ENCODE measurements at regions not wholly inside any gene's neighbourhood (a gene's known extent, or its start where the extent isn't known, plus 50 kb on each side); places are given as distances from the start of the nearest gene placed in this dataset.

DNA sequence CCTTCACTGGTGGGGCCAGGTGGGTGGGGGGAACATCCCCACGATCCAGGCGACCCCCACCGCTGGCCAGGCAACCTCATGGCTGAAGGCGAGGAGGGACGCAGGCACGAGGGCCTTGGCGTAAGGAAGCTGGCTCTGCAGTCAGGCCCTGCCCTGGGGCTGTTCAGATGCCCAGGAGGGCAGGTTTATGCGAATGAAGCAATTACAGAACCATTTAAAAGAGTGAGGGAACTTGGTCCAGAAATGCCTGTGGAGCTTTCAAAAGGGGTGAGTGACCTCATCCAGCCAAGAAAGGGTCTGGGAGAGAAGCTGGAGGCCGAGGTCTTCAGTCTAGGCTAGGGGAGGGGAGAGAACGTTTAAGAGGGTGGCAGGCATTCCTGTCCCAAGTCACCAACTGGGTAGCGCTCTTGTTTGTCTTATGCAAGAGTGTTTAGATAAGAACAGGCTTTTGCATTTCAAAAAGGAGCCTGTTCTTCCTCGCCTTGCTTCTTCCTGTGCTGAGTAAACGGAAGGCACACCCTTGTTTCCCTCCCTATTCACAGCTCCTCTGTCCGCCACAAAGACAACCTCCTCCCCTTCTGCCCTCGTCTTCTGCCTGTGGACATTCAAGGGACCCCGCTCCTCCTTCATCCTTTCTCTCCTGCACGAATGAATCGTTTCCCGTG is 183.5 kb upstream of the SDK2 start:
- Mint-ChIP-seq H3K4me3 (ENCODE audit: unreplicated experiment) (no peak overlapping the region), H3K36me3 (ENCODE audit: insufficient read depth, unreplicated experiment) (no peaks in the 10 kb centered on the region), H3K27ac (ENCODE audit: low read depth, unreplicated experiment) (no peak overlapping the region), H3K27me3 (ENCODE audit: insufficient read depth, unreplicated experiment) (peaks cover 14% of the 10 kb centered on the region), H3K9me3 (ENCODE audit: unreplicated experiment) (no peaks in the 10 kb centered on the region), H3K4me1 (ENCODE audit: insufficient read depth, unreplicated experiment) (peaks cover 13% of the 10 kb centered on the region)
- DNase-seq (ENCODE audit: unreplicated experiment): no peak
- intact Hi-C loops (cut with micrococcal nuclease): no loop called here
- TF ChIP-seq, protein P1, sequence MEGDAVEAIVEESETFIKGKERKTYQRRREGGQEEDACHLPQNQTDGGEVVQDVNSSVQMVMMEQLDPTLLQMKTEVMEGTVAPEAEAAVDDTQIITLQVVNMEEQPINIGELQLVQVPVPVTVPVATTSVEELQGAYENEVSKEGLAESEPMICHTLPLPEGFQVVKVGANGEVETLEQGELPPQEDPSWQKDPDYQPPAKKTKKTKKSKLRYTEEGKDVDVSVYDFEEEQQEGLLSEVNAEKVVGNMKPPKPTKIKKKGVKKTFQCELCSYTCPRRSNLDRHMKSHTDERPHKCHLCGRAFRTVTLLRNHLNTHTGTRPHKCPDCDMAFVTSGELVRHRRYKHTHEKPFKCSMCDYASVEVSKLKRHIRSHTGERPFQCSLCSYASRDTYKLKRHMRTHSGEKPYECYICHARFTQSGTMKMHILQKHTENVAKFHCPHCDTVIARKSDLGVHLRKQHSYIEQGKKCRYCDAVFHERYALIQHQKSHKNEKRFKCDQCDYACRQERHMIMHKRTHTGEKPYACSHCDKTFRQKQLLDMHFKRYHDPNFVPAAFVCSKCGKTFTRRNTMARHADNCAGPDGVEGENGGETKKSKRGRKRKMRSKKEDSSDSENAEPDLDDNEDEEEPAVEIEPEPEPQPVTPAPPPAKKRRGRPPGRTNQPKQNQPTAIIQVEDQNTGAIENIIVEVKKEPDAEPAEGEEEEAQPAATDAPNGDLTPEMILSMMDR (IDR thresholded peaks at IDR 0.05; ENCODE audit: unreplicated experiment): no peak
- CTCF ChIA-PET: interaction anchor here (0.7 kb wide), 1 partner anchor 15 kb away, joined by 4 read pairs; no protein-coding TSS in a partner anchor
- POLR2A ChIA-PET: no interaction called here
- no TSS peak for BruUV-seq (replicated peaks)

DNA sequence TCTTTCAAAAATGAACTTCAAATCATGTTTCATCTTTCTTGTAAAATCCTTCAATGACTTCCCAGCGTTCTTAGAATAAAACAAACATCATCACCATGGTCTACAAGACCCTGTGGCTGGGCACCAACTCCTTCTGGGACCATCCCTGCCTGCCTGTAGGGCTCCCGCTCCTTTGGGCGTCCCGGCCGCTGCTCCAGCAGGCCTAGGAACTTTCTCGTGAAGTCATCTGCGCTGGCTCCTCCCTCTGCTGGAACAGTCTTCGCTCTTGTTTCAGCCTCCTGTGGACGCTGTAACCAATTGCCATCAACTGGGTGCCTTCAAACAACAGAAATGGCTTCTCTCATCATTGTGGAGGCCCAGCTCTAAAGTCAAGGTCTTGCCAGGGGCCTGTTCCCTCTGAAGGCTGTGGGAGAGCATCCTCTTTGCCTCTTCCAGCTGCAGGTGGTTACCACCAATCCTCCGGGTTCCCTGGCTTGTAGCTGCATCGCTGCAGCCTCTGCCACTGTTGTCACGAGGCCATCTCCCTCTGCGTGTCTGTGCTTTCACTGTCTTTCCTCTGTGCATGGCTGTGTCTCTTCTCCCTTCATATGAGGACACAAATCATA is 185.5 kb upstream of the SDK2 start:
- Mint-ChIP-seq H3K27ac (ENCODE audit: low read depth, unreplicated experiment) (no peak overlapping the region), H3K36me3 (ENCODE audit: insufficient read depth, unreplicated experiment) (no peaks in the 10 kb centered on the region), H3K4me3 (ENCODE audit: unreplicated experiment) (no peak overlapping the region), H3K4me1 (ENCODE audit: insufficient read depth, unreplicated experiment) (peaks cover 13% of the 10 kb centered on the region), H3K27me3 (ENCODE audit: insufficient read depth, unreplicated experiment) (peaks cover 25% of the 10 kb centered on the region), H3K9me3 (ENCODE audit: unreplicated experiment) (no peaks in the 10 kb centered on the region)
- TF ChIP-seq, protein P1 (IDR thresholded peaks at IDR 0.05; ENCODE audit: unreplicated experiment): no peak
- CTCF ChIA-PET: interaction anchor here (0.5 to 0.6 kb wide), 2 partner anchors 167 to 332 kb away, joined by 3 read pairs; no protein-coding TSS in a partner anchor
- no TSS peak for BruUV-seq (replicated peaks)
- no peak for DNase-seq (ENCODE audit: unreplicated experiment)
- POLR2A ChIA-PET: no interaction called here
- intact Hi-C loops (cut with micrococcal nuclease): no loop called here

DNA sequence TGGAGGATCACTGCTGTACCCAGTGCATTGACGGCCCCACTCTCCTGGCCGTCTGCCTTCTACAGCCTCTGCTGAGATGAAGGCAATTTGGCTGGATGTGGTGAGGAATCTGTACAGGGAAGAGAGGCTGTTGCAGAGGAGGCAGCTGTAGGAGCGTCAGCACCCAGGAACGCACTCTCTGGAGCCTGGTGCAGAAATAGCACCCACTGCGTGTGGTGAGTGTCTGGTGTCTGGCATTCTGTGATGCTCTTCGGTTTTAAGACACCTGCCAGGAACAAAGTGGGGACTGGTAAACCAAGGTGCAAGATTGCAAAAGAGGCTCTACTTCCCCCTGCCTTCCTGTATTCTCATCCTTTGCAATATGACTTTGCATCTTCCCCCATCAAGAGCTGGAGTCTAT is 187.5 kb upstream of the SDK2 start:
- no peaks in the 10 kb centered on the region for H3K36me3 Mint-ChIP-seq (ENCODE audit: insufficient read depth, unreplicated experiment)
- H3K4me3 Mint-ChIP-seq (ENCODE audit: unreplicated experiment): no peak overlapping the region
- peaks cover 1% of the 10 kb centered on the region for H3K9me3 Mint-ChIP-seq (ENCODE audit: unreplicated experiment)
- peaks cover 44% of the 10 kb centered on the region for H3K27me3 Mint-ChIP-seq (ENCODE audit: insufficient read depth, unreplicated experiment)
- CTCF ChIA-PET: no interaction called here
- POLR2A ChIA-PET: no interaction called here
- peaks cover 13% of the 10 kb centered on the region for H3K4me1 Mint-ChIP-seq (ENCODE audit: insufficient read depth, unreplicated experiment)
- BruUV-seq (replicated peaks): no TSS peak
- no peak for DNase-seq (ENCODE audit: unreplicated experiment)
- intact Hi-C loops (cut with micrococcal nuclease): no loop called here
- no peak overlapping the region for H3K27ac Mint-ChIP-seq (ENCODE audit: low read depth, unreplicated experiment)
- TF ChIP-seq, protein P1 (IDR thresholded peaks at IDR 0.05; ENCODE audit: unreplicated experiment): no peak

DNA sequence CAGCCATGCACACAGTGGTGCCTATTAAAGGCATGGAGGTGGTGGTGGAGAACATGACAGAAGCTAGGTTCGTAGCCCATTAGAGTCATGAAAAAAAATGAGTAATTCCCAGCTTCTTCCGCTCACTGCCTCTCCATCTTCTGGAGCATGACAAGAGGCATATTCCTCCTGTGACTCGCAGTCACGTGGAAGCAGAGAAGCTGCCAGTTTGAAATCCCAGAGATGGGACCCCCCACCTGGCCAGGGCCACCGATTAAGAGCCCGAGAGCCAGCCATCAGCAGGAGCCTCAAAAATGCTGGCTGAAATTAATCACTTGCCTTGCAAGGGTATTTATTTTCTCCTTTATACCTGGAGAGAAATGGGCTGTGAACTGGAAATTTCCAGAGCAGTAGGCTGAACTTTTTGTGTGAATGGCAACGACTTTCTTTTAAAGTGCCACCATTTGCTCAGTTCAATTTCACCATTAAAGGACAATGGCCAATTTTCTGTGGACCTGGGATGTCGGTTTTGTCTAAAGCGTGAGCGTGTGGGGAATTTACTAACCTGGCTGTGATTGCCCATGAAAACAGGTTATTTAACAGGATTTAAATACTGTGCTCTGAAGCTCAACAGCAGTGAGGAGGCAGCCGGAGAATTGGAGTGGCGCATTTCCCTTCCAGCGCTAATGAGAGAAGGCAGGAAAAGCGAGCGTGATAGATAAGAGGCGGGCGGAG is 189.7 kb upstream of the SDK2 start:
- no peak overlapping the region for H3K4me3 Mint-ChIP-seq (ENCODE audit: unreplicated experiment)
- intact Hi-C loops (cut with micrococcal nuclease): no loop called here
- DNase-seq (ENCODE audit: unreplicated experiment): no peak
- no peak overlapping the region for H3K27ac Mint-ChIP-seq (ENCODE audit: low read depth, unreplicated experiment)
- CTCF ChIA-PET: interaction anchor here (0.6 kb wide), 1 partner anchor 9 kb away, joined by 3 read pairs; no protein-coding TSS in a partner anchor
- TF ChIP-seq, protein P1 (IDR thresholded peaks at IDR 0.05; ENCODE audit: unreplicated experiment): no peak
- BruUV-seq (replicated peaks): no TSS peak
- POLR2A ChIA-PET: no interaction called here
- H3K27me3 Mint-ChIP-seq (ENCODE audit: insufficient read depth, unreplicated experiment): peaks cover 54% of the 10 kb centered on the region
- peaks cover 7% of the 10 kb centered on the region for H3K9me3 Mint-ChIP-seq (ENCODE audit: unreplicated experiment)
- no peaks in the 10 kb centered on the region for H3K36me3 Mint-ChIP-seq (ENCODE audit: insufficient read depth, unreplicated experiment)
- H3K4me1 Mint-ChIP-seq (ENCODE audit: insufficient read depth, unreplicated experiment): no peaks in the 10 kb centered on the region
